ENCODE measurements at regions not wholly inside any gene's neighbourhood (a gene's known extent, or its start where the extent isn't known, plus 50 kb on each side); places are given as distances from the start of the nearest gene placed in this dataset.

- TF ChIP-seq, protein P1, sequence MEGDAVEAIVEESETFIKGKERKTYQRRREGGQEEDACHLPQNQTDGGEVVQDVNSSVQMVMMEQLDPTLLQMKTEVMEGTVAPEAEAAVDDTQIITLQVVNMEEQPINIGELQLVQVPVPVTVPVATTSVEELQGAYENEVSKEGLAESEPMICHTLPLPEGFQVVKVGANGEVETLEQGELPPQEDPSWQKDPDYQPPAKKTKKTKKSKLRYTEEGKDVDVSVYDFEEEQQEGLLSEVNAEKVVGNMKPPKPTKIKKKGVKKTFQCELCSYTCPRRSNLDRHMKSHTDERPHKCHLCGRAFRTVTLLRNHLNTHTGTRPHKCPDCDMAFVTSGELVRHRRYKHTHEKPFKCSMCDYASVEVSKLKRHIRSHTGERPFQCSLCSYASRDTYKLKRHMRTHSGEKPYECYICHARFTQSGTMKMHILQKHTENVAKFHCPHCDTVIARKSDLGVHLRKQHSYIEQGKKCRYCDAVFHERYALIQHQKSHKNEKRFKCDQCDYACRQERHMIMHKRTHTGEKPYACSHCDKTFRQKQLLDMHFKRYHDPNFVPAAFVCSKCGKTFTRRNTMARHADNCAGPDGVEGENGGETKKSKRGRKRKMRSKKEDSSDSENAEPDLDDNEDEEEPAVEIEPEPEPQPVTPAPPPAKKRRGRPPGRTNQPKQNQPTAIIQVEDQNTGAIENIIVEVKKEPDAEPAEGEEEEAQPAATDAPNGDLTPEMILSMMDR (IDR thresholded peaks at IDR 0.05; ENCODE audit: poor library complexity, severe bottlenecking), result no peak
- no peak for TF ChIP-seq POLR2AphosphoS5 (IDR thresholded peaks at IDR 0.05)
These were observed 67.1 kb upstream of the HTR2A start for GRCh38 chr13:46963904-46964303.

All from neural cell (in vitro differentiated cells).